ENCODE measurements at regions not wholly inside any gene's neighbourhood (a gene's known extent, or its start where the extent isn't known, plus 50 kb on each side); places are given as distances from the start of the nearest gene placed in this dataset.

DNA sequence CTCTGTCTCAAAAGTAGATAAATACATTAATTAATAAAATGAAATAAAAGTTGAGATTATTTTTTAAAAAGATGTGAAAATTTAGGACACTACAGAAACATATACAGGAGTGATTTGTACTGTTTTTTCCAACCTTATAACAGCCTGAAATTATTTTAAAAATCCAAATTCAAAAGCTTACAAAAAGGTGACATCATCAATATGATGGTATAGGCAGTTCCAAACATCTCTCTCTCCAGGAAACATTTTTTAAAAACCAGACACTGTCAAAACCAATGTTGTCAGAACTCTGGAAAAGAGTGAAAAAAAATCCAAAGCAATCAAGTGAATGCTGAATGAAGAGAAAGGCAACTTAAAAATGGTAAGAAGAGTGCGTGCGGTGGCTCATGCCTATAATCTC, 76.7 kb downstream of the HHEX start:
- no peak for DNase-seq (ENCODE audit: low spot score in 2 of 2)
- H3K9me3 ChIP-seq: no peaks in the 10 kb centered on the region
- in situ Hi-C loops (cut with MboI; ENCODE audit: low sequenced_read_pairs): no loop called here
- no peaks in the 10 kb centered on the region for H3K36me3 ChIP-seq (replicated peaks)
- 0 out of 2 replicates have a peak, but pooled peaks cover 2% of the 10 kb centered on the region for H3K27me3 ChIP-seq (ENCODE audit: low read depth)
- H3K4me1 ChIP-seq: no peaks in the 10 kb centered on the region
- H3K4me3 ChIP-seq: no peak overlapping the region

DNA sequence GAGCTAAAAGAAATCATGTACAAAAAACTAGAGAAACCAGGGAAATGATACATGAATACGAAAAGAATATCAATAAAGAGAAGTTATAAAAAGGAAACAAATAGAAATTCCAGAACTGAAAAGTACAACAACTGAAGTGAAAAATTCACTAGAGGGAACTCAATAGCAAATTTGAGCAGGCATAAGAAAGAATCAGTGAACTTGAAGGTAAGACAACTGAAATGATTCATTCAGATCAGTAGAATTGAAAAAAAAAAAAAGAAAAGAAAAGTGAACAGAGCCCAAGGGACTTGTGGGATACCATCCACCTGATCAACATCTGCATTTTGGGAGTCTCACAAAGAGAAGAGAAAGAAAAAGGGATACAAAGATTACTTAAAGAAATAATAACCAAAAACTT, 78.3 kb downstream of the HHEX start:
- Histone ChIP-seq H3K4me1 (no peaks in the 10 kb centered on the region; the same call in 1 of the 2 replicates), H3K9me3 (no peaks in the 10 kb centered on the region), H3K36me3 (replicated peaks) (no peaks in the 10 kb centered on the region), H3K4me3 (no peak overlapping the region), H3K27me3 (ENCODE audit: low read depth) (peaks cover 6% of the 10 kb centered on the region)
- no peak for DNase-seq (ENCODE audit: low spot score in 2 of 2)
- in situ Hi-C loops (cut with MboI; ENCODE audit: low sequenced_read_pairs): no loop called here

DNA sequence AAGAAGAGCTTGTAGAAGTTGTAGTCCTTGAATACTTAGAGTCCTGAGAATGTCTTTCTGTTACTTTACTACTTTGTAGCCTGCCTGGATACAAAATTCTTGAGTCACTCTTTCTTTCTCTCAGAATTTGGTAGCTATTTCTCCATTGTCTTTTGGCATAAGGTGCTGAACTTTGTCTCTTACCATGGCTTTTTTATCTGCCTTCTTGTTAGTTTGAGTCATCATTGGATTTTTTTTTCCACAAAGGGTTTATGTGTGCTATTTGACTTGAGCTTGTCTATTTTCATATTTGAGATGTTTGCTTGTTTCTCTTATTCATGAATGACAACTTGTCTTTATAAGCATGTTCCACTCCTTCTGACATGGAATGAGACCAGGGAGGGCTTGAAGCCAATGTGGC, 74.5 kb upstream of the EXOC6 start:
- in situ Hi-C loops (cut with MboI; ENCODE audit: low sequenced_read_pairs): no loop called here
- DNase-seq (ENCODE audit: low spot score in 2 of 2): no peak

DNA sequence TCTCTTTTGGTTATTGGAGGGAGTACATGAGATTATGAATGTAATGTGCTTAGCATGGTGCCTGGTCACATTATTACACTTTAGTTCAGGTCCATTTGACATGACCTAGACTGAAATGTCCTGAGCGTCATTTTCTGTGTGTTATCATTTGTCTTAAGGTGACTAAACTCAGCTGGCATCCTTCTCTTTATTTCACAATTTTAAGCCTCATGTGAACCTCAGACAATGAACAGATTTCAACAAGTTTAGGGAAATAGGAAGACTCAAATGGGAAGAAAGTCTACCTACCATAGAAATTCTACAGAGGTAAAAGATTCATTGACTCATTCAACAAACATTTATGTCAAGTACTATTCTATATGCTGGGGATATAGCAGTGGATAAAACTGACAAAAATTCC, 70.2 kb upstream of the EXOC6 start:
- Histone ChIP-seq H3K36me3 (replicated peaks) (no peaks in the 10 kb centered on the region), H3K27me3 (ENCODE audit: low read depth) (peaks cover 32% of the 10 kb centered on the region), H3K4me3 (no peak overlapping the region), H3K9me3 (no peaks in the 10 kb centered on the region), H3K4me1 (no peaks in the 10 kb centered on the region; the same call in 1 of the 2 replicates)
- in situ Hi-C loops (cut with MboI; ENCODE audit: low sequenced_read_pairs): no loop called here
- DNase-seq (ENCODE audit: low spot score in 2 of 2): no peak

More for the DNA sequence above, 74.5 kb upstream of the EXOC6 start:
- Histone ChIP-seq H3K4me1 (no peaks in the 10 kb centered on the region; the same call in 1 of the 2 replicates), H3K9me3 (no peaks in the 10 kb centered on the region), H3K4me3 (no peak overlapping the region), H3K36me3 (replicated peaks) (no peaks in the 10 kb centered on the region), H3K27me3 (ENCODE audit: low read depth) (peaks cover 25% of the 10 kb centered on the region)

DNA sequence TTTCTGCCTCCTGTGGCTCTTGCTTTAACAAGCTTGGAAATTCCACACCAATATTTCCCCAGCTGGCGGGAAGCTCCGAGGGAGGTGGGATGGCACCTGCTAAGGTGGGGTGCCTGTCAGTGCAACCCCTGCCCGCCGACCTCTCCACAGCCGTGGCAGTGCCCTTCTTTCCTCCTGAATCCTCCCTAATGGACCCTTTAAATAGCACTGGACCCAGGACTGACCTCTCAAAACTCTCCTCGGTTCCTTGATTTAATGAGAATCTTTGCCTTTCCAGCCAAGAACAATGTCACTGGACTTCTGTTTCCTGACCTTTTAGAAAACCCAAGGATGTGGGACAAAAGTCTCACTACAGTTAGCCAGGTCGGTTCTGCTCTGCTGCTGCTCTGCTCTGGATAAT, 63.2 kb upstream of the EXOC6 start:
- Histone ChIP-seq H3K4me1 (no peaks in the 10 kb centered on the region), H3K27me3 (ENCODE audit: low read depth) (peaks cover 10% of the 10 kb centered on the region), H3K4me3 (no peak overlapping the region), H3K9me3 (no peaks in the 10 kb centered on the region), H3K36me3 (replicated peaks) (no peaks in the 10 kb centered on the region)
- no peak for DNase-seq (ENCODE audit: low spot score in 2 of 2)
- in situ Hi-C loops (cut with MboI; ENCODE audit: low sequenced_read_pairs): no loop called here

DNA sequence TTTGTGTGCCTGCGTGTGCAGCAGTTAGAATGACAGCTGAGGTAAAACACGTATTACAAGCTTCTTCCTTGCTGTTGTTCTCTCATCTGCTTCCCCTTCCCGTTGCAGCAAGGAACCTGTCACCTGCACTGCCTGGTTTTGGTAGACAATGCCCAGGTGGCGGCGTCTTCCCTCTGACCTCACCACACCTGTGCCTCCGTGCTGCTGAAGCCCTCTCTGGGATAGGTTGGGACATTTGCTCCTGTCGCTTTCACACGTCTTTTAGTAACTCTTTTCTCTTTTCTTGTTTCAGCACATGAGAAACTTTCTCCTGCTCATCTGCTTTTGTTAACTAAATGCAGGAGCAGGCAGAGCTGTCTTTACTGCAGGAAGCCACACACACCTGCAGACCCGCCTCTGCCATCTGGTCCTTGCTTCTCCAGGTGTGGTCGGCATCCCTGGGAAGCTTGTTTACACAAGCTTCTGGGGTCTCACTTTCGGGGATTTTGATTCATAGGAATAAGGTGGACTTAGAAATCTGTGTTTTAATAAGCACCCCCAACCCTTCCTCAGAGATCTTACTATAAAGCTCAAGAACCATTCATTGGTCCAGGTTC, 60.7 kb upstream of the EXOC6 start:
- Histone ChIP-seq H3K36me3 (replicated peaks) (no peaks in the 10 kb centered on the region), H3K4me3 (no peak overlapping the region), H3K4me1 (no peaks in the 10 kb centered on the region; the same call in 1 of the 2 replicates), H3K9me3 (no peaks in the 10 kb centered on the region), H3K27me3 (ENCODE audit: low read depth) (peaks cover 2% of the 10 kb centered on the region; the same call in 1 of the 2 replicates)
- DNase-seq (ENCODE audit: low spot score in 2 of 2): no peak
- in situ Hi-C loops (cut with MboI; ENCODE audit: low sequenced_read_pairs): no loop called here

DNA sequence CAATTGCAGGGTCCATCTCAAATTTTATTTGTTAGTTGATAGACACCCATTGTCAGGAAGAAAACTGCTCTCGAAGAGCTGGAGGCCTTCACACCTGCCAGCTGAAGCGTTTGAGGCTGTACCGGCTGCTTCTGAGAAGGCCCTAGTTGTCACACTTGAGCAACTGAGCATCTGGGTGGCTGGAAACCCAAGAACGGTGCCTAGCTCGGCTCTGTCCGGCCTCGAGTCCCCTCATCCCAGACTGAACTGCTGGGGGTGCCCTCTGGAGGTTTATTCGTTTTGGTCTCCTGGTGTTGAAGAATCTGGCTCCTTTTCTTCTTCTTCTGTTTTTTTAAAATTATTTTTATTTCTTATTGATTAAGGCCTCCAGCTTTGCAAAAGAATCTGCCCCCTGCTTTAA, 59.3 kb upstream of the EXOC6 start:
- H3K27me3 ChIP-seq (ENCODE audit: low read depth): no peaks in the 10 kb centered on the region; the same call in none of the 2 replicates
- no peak for DNase-seq (ENCODE audit: low spot score in 2 of 2)
- no peaks in the 10 kb centered on the region for H3K36me3 ChIP-seq (replicated peaks)
- H3K4me1 ChIP-seq: no peaks in the 10 kb centered on the region; the same call in 1 of the 2 replicates
- no peaks in the 10 kb centered on the region for H3K9me3 ChIP-seq
- H3K4me3 ChIP-seq: no peak overlapping the region
- in situ Hi-C loops (cut with MboI; ENCODE audit: low sequenced_read_pairs): no loop called here

DNA sequence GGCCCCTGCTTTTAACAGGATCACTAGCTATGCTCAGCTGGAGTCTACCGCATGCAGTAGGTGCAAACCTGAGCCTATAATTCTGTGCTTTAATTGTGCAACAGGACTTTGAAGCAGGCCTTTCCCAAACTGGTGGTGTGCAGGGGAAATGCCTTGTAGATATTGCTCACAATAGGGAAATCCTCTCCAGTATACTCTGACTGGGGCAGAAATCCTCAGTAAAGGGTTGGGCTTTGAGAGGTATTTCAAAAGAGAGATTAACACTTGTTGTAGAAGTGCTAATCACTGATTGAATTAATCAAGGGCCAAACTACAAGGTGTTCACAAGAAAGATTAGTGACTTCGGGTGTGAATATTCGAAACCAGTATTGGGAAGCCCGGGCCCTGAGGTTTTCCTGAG, 58.5 kb upstream of the EXOC6 start:
- Histone ChIP-seq H3K4me3 (no peak overlapping the region), H3K9me3 (no peaks in the 10 kb centered on the region), H3K36me3 (replicated peaks) (no peaks in the 10 kb centered on the region), H3K4me1 (no peaks in the 10 kb centered on the region; the same call in 1 of the 2 replicates), H3K27me3 (ENCODE audit: low read depth) (no peaks in the 10 kb centered on the region; the same call in none of the 2 replicates)
- in situ Hi-C loops (cut with MboI; ENCODE audit: low sequenced_read_pairs): no loop called here
- DNase-seq (ENCODE audit: low spot score in 2 of 2): peak in 1 of 2 experiments; percentile 18

DNA sequence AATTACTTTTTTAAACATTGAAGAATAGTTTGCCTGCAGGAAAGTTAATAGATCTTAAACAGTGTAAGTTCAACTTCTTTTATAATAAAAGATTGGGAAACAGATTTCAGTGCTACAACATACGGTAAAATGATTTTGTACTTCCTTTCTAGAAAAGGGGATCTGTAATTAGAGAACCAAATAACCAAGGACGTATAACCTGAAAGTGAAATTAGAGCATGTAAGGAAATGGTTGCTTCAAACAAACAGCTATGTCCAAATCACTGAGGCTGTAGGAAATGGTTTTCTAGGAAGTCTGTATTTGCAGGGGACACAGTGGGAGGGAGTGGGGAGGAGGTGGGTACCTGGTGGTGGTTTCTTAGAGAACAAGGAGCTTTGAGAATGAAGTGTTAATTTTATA, 57.9 kb upstream of the EXOC6 start:
- no peaks in the 10 kb centered on the region; the same call in none of the 2 replicates for H3K27me3 ChIP-seq (ENCODE audit: low read depth)
- in situ Hi-C loops (cut with MboI; ENCODE audit: low sequenced_read_pairs): no loop called here
- DNase-seq (ENCODE audit: low spot score in 2 of 2): no peak
- H3K9me3 ChIP-seq: no peaks in the 10 kb centered on the region
- no peaks in the 10 kb centered on the region for H3K36me3 ChIP-seq (replicated peaks)
- no peaks in the 10 kb centered on the region; the same call in 1 of the 2 replicates for H3K4me1 ChIP-seq
- H3K4me3 ChIP-seq: no peak overlapping the region

DNA sequence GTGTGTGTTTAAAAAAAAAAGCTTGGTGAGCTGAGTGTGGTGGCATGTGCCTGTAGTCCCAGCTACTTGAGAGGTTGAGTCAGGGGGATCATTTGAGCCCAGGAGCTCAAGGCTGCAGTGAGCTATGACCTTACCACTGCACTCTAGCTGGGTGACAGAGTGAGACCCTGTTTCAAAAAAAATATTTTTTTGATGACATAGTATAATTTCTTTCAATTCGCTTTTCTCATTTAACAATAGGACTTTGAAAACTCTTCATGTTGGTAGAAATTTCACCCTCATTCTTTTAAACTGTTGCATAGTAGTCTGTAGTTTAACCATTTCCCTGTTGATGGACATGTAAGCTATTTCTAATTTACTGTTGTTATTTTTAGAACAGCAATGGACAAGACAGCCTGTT, 55.7 kb upstream of the EXOC6 start:
- no peak for DNase-seq (ENCODE audit: low spot score in 2 of 2)
- Histone ChIP-seq H3K4me1 (no peaks in the 10 kb centered on the region; the same call in 1 of the 2 replicates), H3K9me3 (no peaks in the 10 kb centered on the region; the same call in 1 of the 2 replicates), H3K27me3 (ENCODE audit: low read depth) (no peaks in the 10 kb centered on the region; the same call in none of the 2 replicates), H3K4me3 (no peak overlapping the region), H3K36me3 (replicated peaks) (no peaks in the 10 kb centered on the region)
- in situ Hi-C loops (cut with MboI; ENCODE audit: low sequenced_read_pairs): no loop called here

Data from HAP-1 (cell line).